ENCODE measurements at regions not wholly inside any gene's neighbourhood (a gene's known extent, or its start where the extent isn't known, plus 50 kb on each side); places are given as distances from the start of the nearest gene placed in this dataset.

DNA sequence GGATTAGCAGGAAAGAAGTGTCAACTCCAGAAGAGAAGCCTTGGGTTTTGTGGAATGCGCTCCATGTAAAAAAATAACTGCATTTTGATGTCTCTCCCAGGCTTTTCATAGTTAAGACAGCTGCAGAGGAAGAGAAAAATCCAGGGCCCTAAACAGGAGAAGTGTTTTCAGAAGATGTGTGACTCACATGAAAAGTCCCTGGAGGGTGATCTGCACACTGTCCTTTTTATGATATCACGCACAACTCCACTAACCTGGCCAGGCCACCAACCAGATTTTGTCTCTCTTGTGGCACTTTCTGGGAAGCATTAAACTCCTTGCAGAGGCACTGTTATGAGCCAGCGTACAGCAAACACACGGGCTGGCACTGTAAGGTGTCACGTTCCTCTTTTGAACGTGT is 267.3 kb downstream of the FGF9 start:
- no peak overlapping the region for H3K4me3 ChIP-seq
- 78 to 83% methylated on average over 6 of the region's 6 CpGs for WGBS, 2 donors

DNA sequence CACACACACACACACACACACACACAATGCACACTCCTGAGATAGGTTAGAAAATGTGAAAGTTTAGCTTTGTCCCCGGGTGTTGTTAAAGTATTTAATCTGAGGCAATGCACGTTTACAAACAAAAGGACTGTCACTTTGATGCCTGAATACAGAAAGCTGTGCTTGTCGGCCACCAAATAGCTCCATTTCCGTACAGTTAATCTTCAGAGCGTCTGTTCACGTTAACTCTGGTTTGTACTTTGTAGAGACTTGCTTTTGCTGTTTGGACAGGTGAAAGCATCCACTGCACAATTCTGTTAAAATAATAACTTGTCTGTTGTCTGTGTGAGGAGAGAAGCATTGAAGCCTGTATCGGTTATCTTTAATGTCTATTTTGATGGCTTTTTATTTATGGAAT is 267.8 kb downstream of the FGF9 start:
- Histone ChIP-seq H3K4me3 (no peak overlapping the region), H3K4me1 (no peaks in the 10 kb centered on the region), H3K27ac (no peak overlapping the region), H3K27me3 (no peaks in the 10 kb centered on the region), H3K9me3 (no peaks in the 10 kb centered on the region), H3K36me3 (ENCODE audit: low read depth, missing control alignments) (no peaks in the 10 kb centered on the region)
- TF ChIP-seq, protein P1, sequence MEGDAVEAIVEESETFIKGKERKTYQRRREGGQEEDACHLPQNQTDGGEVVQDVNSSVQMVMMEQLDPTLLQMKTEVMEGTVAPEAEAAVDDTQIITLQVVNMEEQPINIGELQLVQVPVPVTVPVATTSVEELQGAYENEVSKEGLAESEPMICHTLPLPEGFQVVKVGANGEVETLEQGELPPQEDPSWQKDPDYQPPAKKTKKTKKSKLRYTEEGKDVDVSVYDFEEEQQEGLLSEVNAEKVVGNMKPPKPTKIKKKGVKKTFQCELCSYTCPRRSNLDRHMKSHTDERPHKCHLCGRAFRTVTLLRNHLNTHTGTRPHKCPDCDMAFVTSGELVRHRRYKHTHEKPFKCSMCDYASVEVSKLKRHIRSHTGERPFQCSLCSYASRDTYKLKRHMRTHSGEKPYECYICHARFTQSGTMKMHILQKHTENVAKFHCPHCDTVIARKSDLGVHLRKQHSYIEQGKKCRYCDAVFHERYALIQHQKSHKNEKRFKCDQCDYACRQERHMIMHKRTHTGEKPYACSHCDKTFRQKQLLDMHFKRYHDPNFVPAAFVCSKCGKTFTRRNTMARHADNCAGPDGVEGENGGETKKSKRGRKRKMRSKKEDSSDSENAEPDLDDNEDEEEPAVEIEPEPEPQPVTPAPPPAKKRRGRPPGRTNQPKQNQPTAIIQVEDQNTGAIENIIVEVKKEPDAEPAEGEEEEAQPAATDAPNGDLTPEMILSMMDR (IDR thresholded peaks at IDR 0.05) = no peak
- no peak for TF ChIP-seq POLR2A (IDR thresholded peaks at IDR 0.05)
- intact Hi-C loops (cut with DNase I; ENCODE audit: low total_unique reads) = no loop called here
- WGBS, 2 donors = 74 to 83% methylated on average over 7 of the region's 7 CpGs
- no peak for DNase-seq

More for the DNA sequence above, 267.3 kb downstream of the FGF9 start:
- DNase-seq = no peak
- H3K9me3 ChIP-seq = no peaks in the 10 kb centered on the region
- TF ChIP-seq, protein P1 (IDR thresholded peaks at IDR 0.05) = no peak
- TF ChIP-seq POLR2A (IDR thresholded peaks at IDR 0.05) = no peak
- intact Hi-C loops (cut with DNase I; ENCODE audit: low total_unique reads) = no loop called here
- H3K27me3 ChIP-seq = no peaks in the 10 kb centered on the region
- no peak overlapping the region for H3K27ac ChIP-seq
- H3K4me1 ChIP-seq = no peaks in the 10 kb centered on the region
- H3K36me3 ChIP-seq (ENCODE audit: low read depth, missing control alignments) = no peaks in the 10 kb centered on the region

DNA sequence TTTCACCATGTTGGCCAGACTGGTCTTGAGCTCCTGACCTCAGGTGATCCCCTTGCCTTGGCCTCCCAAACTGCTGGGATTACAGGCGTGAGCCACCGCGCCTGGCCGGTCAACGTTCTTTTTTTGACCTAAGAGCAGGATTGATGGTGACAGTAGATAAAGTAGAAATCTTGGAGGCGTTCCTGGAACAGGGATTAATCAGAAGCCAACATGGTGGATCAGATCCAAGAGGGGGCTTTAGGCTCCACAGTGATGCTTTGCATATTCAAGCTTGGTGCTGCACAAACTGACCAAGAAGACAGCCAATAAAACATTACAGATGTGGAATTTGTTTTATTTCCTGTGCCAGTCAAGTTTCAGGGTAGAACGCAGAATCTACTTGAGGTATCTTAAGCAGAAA is 271.2 kb downstream of the FGF9 start:
- no peaks in the 10 kb centered on the region for H3K27me3 ChIP-seq
- H3K4me1 ChIP-seq = no peaks in the 10 kb centered on the region
- 91 to 94% methylated on average over 7 of the region's 7 CpGs for WGBS, 2 donors
- H3K27ac ChIP-seq = no peak overlapping the region
- H3K4me3 ChIP-seq = no peak overlapping the region
- H3K9me3 ChIP-seq = no peaks in the 10 kb centered on the region
- no peaks in the 10 kb centered on the region for H3K36me3 ChIP-seq (ENCODE audit: low read depth, missing control alignments)
- no peak for DNase-seq
- intact Hi-C loops (cut with DNase I; ENCODE audit: low total_unique reads) = no loop called here
- no peak for TF ChIP-seq POLR2A (IDR thresholded peaks at IDR 0.05)
- TF ChIP-seq, protein P1 (IDR thresholded peaks at IDR 0.05) = no peak

DNA sequence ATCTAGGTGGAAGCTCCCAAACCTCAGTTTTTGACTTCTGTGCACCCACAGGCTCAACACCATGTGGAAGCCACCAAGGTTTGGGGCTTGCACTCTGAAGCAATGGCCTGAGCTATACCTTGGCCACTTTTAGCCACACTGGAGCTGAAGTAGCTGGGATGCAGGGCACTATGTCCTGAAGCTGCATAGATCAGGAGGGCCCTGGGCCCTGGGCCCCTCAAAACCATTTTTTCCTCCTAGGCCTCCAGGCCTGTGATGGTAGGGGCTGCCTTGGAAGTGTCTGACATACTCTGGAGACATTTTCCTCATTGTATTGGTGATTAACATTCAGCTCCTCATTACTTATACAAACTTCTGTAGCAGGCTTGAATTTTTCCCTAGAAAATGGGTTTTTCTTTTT is 273.7 kb downstream of the FGF9 start:
- no peak for DNase-seq
- Histone ChIP-seq H3K36me3 (ENCODE audit: low read depth, missing control alignments) (no peaks in the 10 kb centered on the region), H3K9me3 (no peaks in the 10 kb centered on the region), H3K27me3 (no peaks in the 10 kb centered on the region), H3K4me3 (no peak overlapping the region), H3K27ac (no peak overlapping the region), H3K4me1 (no peaks in the 10 kb centered on the region)
- intact Hi-C loops (cut with DNase I; ENCODE audit: low total_unique reads) = no loop called here
- TF ChIP-seq, protein P1 (IDR thresholded peaks at IDR 0.05) = no peak
- TF ChIP-seq POLR2A (IDR thresholded peaks at IDR 0.05) = no peak

DNA sequence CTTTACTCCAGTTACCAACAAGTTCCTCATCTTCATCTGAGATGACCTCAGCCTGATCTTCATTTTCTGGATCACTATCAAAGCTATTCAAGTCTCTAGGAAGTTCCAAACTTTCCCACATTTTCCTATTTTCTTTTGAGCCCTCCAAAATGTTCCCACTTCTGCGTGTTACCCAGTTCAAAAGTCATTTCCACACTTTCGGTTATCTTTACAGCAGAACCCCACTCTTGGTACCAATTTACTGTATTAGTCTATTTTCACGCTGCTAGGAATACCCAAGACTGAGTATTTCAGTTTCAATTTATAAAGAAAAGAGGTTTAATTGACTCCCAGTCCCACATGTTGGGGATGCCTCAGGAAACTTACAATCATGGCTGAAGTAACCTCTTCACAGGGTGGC is 274.3 kb downstream of the FGF9 start:
- Histone ChIP-seq H3K4me1 (no peaks in the 10 kb centered on the region), H3K27me3 (no peaks in the 10 kb centered on the region), H3K27ac (no peak overlapping the region), H3K4me3 (no peak overlapping the region), H3K9me3 (no peaks in the 10 kb centered on the region), H3K36me3 (ENCODE audit: low read depth, missing control alignments) (no peaks in the 10 kb centered on the region)
- WGBS, 2 donors = 92 to 93% methylated on average over 3 of the region's 3 CpGs
- intact Hi-C loops (cut with DNase I; ENCODE audit: low total_unique reads) = no loop called here
- DNase-seq = no peak
- TF ChIP-seq, protein P1 (IDR thresholded peaks at IDR 0.05) = no peak
- TF ChIP-seq POLR2A (IDR thresholded peaks at IDR 0.05) = no peak

All from testis (tissue), 2 donors.